DMS114 treated with DMSO at 0.1 percent for 48 hours (cell line): ENCODE measurements at regions not wholly inside any gene's neighbourhood (a gene's known extent, or its start where the extent isn't known, plus 50 kb on each side); places are given as distances from the start of the nearest gene placed in this dataset.
"Not testable (repeated sequence)": the region's sequence is repeated elsewhere in the genome, so short reads cannot be mapped to it uniquely, and the experiment has no call there.

Experiments used
- DNase-seq: peaks from one replicate; lab custom pipeline; 2025; ENCODE audit not compliant: unreplicated experiment; lab: John Stamatoyannopoulos, UW

DNA sequence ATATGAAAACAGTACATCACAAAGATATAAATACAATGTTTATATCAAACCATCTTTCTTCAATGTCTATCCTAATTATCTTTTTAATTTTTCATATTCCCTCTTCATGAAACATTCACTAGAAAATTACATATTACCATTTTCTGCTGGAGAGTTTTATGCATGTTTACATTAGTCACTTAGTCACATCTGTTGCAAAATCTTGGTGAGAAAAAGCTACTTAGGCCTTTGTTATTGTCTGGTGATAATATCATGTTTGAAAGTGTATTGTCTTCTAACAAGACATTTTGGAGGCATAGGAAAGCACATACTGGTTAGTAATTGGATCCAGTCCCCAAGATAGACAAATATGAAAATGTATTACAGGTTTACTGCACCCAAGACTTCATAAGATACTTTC is 163.6 kb downstream of the GNAI1 start:
- no peak for DNase-seq

- DNase-seq, result no peak
Measured at GRCh38 chr7:80294346-80294745, 159.7 kb downstream of the GNAI1 start.

GRCh38 chr7:80292634-80293033 is 158.0 kb downstream of the GNAI1 start:
- not testable (repeated sequence) for DNase-seq

GRCh38 chr7:80288175-80289122 is 153.8 kb downstream of the GNAI1 start:
- no peak for DNase-seq

DNA sequence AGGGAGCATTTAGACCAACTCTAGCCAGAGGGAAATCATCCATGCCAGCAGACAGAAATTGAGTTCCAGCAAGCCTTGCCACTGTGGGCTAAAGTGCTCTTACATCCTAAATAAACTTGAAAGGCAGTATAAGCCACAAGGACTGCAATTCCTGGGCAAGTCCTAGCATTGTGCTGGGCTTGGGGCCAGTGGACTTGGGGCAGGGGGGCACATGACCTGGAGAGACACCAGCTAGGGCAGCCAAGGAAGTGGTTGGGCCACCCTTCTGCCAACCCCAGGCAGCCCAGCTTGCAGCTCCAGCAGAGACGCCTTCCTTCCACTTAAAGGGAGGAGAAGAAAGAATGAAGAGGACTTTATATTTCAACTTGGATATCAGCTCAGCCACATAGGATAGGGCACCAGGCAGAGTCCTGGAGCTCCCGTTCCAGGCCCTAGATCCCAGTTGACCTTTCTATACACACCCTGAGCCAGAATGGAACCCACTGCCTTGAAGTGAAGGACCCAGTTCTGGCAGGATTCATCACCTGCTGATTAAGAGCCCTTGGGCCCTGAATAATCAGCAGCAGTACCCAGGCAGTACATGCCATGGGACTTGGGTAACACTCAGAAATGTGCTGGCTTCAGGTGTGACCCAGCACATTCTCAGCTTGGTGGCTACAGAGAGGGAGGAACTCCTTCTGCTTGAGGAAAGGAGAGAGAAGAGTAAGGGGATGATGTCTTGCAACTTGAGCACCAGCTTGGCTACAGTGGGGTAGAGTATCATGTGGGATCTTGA is 153.0 kb downstream of the GNAI1 start:
- DNase-seq, result no peak

DNA sequence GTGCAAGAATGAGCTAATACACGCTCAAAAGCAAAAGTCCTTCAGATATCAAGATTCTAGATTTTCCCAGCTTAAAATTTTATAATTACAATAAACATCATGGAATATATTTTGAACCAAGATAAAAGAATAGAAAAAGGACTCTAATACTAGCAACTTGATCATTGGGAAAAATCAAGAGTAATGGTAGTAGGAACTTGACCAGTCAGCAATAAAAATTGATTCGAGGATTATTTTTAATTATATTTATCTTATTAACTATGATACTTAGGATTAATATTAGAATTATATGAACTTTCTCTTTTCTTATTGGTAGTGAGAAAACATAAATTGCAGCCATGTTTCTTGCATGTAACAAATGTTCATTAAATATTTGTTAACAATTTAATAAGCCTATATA is 152.0 kb downstream of the GNAI1 start:
- DNase-seq, result no peak

- DNase-seq, result no peak
Measured at GRCh38 chr7:80284855-80285254, 150.2 kb downstream of the GNAI1 start.

GRCh38 chr7:80279760-80280159 is 145.1 kb downstream of the GNAI1 start:
- no peak for DNase-seq

- no peak for DNase-seq
Measured at GRCh38 chr7:80278737-80279136, 144.1 kb downstream of the GNAI1 start.

DNA sequence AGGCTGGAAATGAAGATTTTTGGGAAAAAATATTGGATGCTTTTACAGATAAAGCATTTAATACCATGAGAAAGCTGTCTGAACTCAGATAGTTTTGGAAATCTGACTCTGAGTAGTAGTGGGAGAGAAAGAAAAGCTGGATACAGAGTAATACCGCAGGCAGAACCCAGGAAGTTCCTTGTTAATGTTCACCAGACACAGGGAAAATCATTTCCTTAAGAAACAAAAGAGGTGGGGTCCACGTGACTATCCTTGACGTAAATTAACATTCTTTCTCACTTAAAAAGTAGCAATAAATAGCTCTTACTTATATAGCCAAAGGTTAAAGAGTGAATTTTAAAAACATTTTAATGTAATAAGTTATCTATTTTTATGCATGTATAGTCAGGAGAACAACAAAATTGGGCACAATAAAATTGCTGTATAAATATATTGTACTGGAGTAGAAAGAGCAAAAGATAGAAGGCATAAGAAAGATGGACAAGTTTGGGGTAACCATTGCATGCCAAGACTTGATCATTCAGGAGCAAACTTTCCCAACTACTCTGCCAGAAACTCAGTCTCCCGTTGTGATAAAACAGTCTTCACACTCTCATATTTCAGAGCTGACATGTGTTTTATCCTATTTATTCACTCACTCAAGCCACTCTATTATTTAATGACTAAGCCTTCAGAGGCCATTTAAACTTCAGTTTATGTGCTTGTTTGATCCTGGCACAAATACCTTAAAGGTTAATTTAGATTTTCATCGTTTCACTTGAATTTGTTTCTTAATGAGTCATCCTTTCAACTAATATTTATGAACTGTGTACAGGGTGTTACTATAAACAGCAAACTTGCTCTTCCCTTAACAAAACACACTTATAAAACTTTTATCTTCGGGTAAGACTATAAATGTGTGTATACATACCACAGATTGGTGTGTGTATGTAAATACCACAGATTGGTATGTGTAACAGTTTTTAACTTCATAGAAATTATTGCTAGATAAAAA is 143.1 kb downstream of the GNAI1 start:
- no peak for DNase-seq
